Astrocyte (in vitro differentiated cells and primary cell): ENCODE measurements at regions not wholly inside any gene's neighbourhood (a gene's known extent, or its start where the extent isn't known, plus 50 kb on each side); places are given as distances from the start of the nearest gene placed in this dataset.

ENCODE experiments used
- DNase-seq: peaks from one replicate; pipeline ENCODE4 v3.0.0-alpha.2; 2010; ENCODE audit warnings: low read depth
- FAIRE-seq: peaks from 2 replicates; lab custom pipeline; 2011; peaks lifted over from hg19 to GRCh38; lab: Jason Lieb, UNC
- H2AFZ ChIP-seq: 2 replicates; pipeline ENCODE4 v1.6.0; 2012; ENCODE audit warnings: low read depth, low read length, inconsistent platforms
- H3K27ac ChIP-seq: 2 replicates; pipeline ENCODE4 v1.5.1; 2011; ENCODE audit warnings: low read depth, low read length, inconsistent platforms
- H3K27me3 ChIP-seq: 2 replicates; pipeline ENCODE4 v1.6.0; 2011; ENCODE audit warnings: low read length, inconsistent platforms; ENCODE audit not compliant: insufficient read depth
- H3K36me3 ChIP-seq: 2 replicates; pipeline ENCODE4 v1.5.1; 2011; ENCODE audit warnings: low read length, inconsistent platforms; ENCODE audit not compliant: insufficient read depth
- H3K4me1 ChIP-seq: 2 replicates; pipeline ENCODE4 v1.5.1; 2011; ENCODE audit warnings: low read length, inconsistent platforms; ENCODE audit not compliant: insufficient read depth
- H3K4me2 ChIP-seq: 2 replicates; pipeline ENCODE4 v1.6.0; 2012; ENCODE audit warnings: low read length, inconsistent platforms
- H3K4me3 ChIP-seq: 2 replicates; pipeline ENCODE4 v1.5.1; 2011; ENCODE audit warnings: low read depth, mild to moderate bottlenecking, low read length, inconsistent platforms; ENCODE audit not compliant: insufficient read depth
- H3K79me2 ChIP-seq: 2 replicates; pipeline ENCODE4 v1.6.0; 2012; ENCODE audit warnings: mild to moderate bottlenecking, low read length, inconsistent platforms; ENCODE audit not compliant: insufficient read depth
- H3K9ac ChIP-seq: 2 replicates; pipeline ENCODE4 v1.6.0; 2012; ENCODE audit warnings: mild to moderate bottlenecking, low read length, inconsistent platforms
- H3K9me3 ChIP-seq: 2 replicates; pipeline ENCODE4 v1.5.1; 2012; ENCODE audit warnings: low read depth, mild to moderate bottlenecking, low read length, inconsistent platforms; ENCODE audit not compliant: insufficient read depth
- H4K20me1 ChIP-seq: 2 replicates; pipeline ENCODE4 v1.6.0; 2012; ENCODE audit warnings: low read length, inconsistent platforms; ENCODE audit not compliant: insufficient read depth
- H3K27ac Mint-ChIP-seq: one replicate; pipeline ENCODE4 v1.8.0; 2021; ENCODE audit warnings: mild to moderate bottlenecking, mixed read lengths; ENCODE audit not compliant: unreplicated experiment
- H3K27me3 Mint-ChIP-seq: one replicate; pipeline ENCODE4 v1.8.0; 2021; ENCODE audit warnings: low read depth, mixed read lengths; ENCODE audit not compliant: unreplicated experiment
- H3K36me3 Mint-ChIP-seq: one replicate; pipeline ENCODE4 v1.8.0; 2021; ENCODE audit warnings: low read depth, mixed read lengths; ENCODE audit not compliant: unreplicated experiment
- H3K4me1 Mint-ChIP-seq: one replicate; pipeline ENCODE4 v1.8.0; 2021; ENCODE audit warnings: low read depth, mixed read lengths; ENCODE audit not compliant: unreplicated experiment
- H3K4me3 Mint-ChIP-seq: one replicate; pipeline ENCODE4 v1.8.0; 2021; ENCODE audit warnings: mild to moderate bottlenecking, moderate library complexity, mixed read lengths; ENCODE audit not compliant: unreplicated experiment
- H3K9me3 Mint-ChIP-seq: one replicate; pipeline ENCODE4 v1.8.0; 2021; ENCODE audit warnings: mild to moderate bottlenecking, mixed read lengths; ENCODE audit not compliant: unreplicated experiment
- CTCF ChIP-seq: IDR thresholded peaks from 2 replicates; pipeline ENCODE4 v1.5.1; 2011; ENCODE audit warnings: low read depth, mild to moderate bottlenecking, inconsistent platforms, low read length, moderate library complexity; ENCODE audit not compliant: insufficient read depth
- EZH2 ChIP-seq: IDR thresholded peaks from 2 replicates; pipeline ENCODE4 v1.6.1; 2012; ENCODE audit warnings: mild to moderate bottlenecking, low read length, inconsistent platforms; ENCODE audit not compliant: insufficient read depth

DNA sequence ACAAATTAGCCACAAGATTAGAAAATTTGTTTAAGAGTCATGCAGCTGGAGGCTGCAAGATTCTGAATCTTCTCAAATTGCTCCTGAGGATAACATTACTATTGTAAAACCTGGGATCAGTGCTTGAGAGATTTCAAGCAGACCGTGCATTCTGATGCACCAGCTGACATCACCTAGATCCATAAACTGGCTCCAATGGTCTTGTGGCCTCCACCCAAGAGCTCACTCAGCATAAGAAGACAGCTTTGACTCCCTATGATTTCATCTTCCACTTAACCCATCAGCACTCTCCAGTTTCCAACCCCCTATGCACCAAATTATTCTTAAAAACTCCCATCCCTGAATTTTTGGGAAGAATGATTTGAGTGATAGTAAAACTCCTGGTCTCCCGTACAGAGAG, 1007.9 kb upstream of the TENM4 start:
- no peak for DNase-seq
- no peaks in the 10 kb centered on the region for H4K20me1 ChIP-seq
- H3K4me3 ChIP-seq: no peak overlapping the region
- Mint-ChIP-seq H3K4me1 (no peaks in the 10 kb centered on the region), H3K9me3 (peaks cover 2% of the 10 kb centered on the region), H3K4me3 (no peak overlapping the region), H3K27me3 (no peaks in the 10 kb centered on the region), H3K27ac (no peak overlapping the region), H3K36me3 (no peaks in the 10 kb centered on the region)
- no peak overlapping the region for H3K9ac ChIP-seq
- no peak overlapping the region for H3K4me2 ChIP-seq
- H3K79me2 ChIP-seq: no peaks in the 10 kb centered on the region
- TF ChIP-seq EZH2 (no peak), CTCF (no peak)
- no peaks in the 10 kb centered on the region for H3K4me1 ChIP-seq
- no peak overlapping the region for H3K27ac ChIP-seq
- no peaks in the 10 kb centered on the region for H3K27me3 ChIP-seq
- no peak overlapping the region for H2AFZ ChIP-seq
- FAIRE-seq: no peak
- no peaks in the 10 kb centered on the region for H3K36me3 ChIP-seq
- H3K9me3 ChIP-seq: peaks cover 4% of the 10 kb centered on the region

GRCh38 chr11:80443177-80443576, 1002.3 kb upstream of the TENM4 start:
- Histone ChIP-seq H2AFZ (no peak overlapping the region), H3K27ac (no peak overlapping the region), H3K4me3 (no peak overlapping the region), H3K9ac (no peak overlapping the region), H3K27me3 (no peaks in the 10 kb centered on the region), H3K4me2 (no peak overlapping the region), H4K20me1 (no peaks in the 10 kb centered on the region), H3K79me2 (no peaks in the 10 kb centered on the region), H3K4me1 (no peaks in the 10 kb centered on the region), H3K9me3 (peaks cover 4% of the 10 kb centered on the region), H3K36me3 (no peaks in the 10 kb centered on the region)
- H3K4me1 Mint-ChIP-seq: peaks cover 19% of the 10 kb centered on the region
- H3K4me3 Mint-ChIP-seq: no peak overlapping the region
- TF ChIP-seq CTCF: no peak
- TF ChIP-seq EZH2: no peak
- H3K9me3 Mint-ChIP-seq: peaks cover 2% of the 10 kb centered on the region
- no peaks in the 10 kb centered on the region for H3K36me3 Mint-ChIP-seq
- FAIRE-seq (no peak), DNase-seq (no peak)
- no peak overlapping the region for H3K27ac Mint-ChIP-seq
- H3K27me3 Mint-ChIP-seq: no peaks in the 10 kb centered on the region

DNA sequence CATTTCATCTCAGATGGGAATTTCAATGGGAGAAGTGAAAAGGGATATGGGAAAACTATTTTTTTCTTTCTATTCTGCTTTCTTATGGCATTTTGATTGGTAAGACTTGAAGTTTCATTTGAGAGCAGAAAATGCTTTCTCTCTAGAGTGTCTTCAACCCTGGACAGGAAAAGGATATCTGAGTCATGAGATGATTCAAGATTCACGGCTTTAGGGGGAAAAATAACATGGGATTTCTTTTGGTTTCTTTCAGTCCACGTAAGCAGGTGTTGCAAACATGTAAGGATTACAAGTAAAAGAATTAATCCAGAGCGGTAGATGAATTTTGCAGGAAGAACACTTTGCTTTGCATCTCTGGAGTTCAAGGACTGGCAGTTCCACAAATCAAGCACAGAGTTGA, 1001.0 kb upstream of the TENM4 start:
- no peaks in the 10 kb centered on the region for H3K27me3 ChIP-seq
- DNase-seq: no peak
- Mint-ChIP-seq H3K4me1 (peaks cover 19% of the 10 kb centered on the region), H3K9me3 (peaks cover 2% of the 10 kb centered on the region), H3K4me3 (no peak overlapping the region), H3K27ac (peak overlapping the region; percentile 30), H3K27me3 (no peaks in the 10 kb centered on the region), H3K36me3 (no peaks in the 10 kb centered on the region)
- H4K20me1 ChIP-seq: no peaks in the 10 kb centered on the region
- H3K9me3 ChIP-seq: peaks cover 3% of the 10 kb centered on the region
- no peak overlapping the region for H3K4me3 ChIP-seq
- no peak for TF ChIP-seq EZH2
- TF ChIP-seq CTCF: no peak
- H3K79me2 ChIP-seq: no peaks in the 10 kb centered on the region
- H2AFZ ChIP-seq: no peak overlapping the region
- no peak overlapping the region for H3K9ac ChIP-seq
- no peaks in the 10 kb centered on the region for H3K4me1 ChIP-seq
- peak overlapping the region; percentile 20 for H3K4me2 ChIP-seq
- H3K27ac ChIP-seq: no peak overlapping the region
- no peak for FAIRE-seq
- H3K36me3 ChIP-seq: no peaks in the 10 kb centered on the region
